Fibroblast of lung (primary cell): ENCODE measurements at regions not wholly inside any gene's neighbourhood (a gene's known extent, or its start where the extent isn't known, plus 50 kb on each side); places are given as distances from the start of the nearest gene placed in this dataset.

Experiments used
- EZH2 ChIP-seq: IDR thresholded peaks from 2 replicates; pipeline ENCODE4 v1.5.1; 2012; ENCODE audit warnings: low read length, control low read depth, mild to moderate bottlenecking; ENCODE audit errors: missing control alignments
- TF ChIP-seq, protein P1 (sequence below), 2 donors: IDR thresholded peaks in 1 of 2; conservative IDR thresholded peaks in 1 of 2; 1 replicate in 1 of 2; 2 replicates in 1 of 2; pipeline ENCODE4 v1.5.1; 2011 to 2012; ENCODE audit warnings: low read length in 2 of 2, control low read depth in 1 of 2, inconsistent platforms in 1 of 2, low read depth in 1 of 2, mild to moderate bottlenecking in 1 of 2

DNA sequence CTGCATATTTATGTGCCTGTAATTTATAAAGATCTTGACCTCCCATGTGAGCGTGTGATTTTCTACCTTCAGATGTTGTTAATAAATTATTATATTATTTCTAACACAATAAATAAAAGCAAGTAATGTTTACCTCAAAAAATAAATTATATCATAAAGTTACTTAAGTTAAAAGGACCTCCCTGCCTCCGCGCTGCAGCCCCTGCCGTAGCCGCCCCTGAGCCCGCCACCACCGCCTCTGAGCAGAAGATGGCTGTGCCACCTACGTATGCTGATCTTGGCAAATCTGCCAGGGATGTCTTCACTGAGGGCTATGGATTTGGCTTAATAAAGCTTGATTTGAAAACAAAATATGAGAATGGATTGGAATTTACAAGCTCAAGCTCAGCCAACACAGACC lies 119.6 kb upstream of the BRWD3 start:
- TF ChIP-seq, protein P1, sequence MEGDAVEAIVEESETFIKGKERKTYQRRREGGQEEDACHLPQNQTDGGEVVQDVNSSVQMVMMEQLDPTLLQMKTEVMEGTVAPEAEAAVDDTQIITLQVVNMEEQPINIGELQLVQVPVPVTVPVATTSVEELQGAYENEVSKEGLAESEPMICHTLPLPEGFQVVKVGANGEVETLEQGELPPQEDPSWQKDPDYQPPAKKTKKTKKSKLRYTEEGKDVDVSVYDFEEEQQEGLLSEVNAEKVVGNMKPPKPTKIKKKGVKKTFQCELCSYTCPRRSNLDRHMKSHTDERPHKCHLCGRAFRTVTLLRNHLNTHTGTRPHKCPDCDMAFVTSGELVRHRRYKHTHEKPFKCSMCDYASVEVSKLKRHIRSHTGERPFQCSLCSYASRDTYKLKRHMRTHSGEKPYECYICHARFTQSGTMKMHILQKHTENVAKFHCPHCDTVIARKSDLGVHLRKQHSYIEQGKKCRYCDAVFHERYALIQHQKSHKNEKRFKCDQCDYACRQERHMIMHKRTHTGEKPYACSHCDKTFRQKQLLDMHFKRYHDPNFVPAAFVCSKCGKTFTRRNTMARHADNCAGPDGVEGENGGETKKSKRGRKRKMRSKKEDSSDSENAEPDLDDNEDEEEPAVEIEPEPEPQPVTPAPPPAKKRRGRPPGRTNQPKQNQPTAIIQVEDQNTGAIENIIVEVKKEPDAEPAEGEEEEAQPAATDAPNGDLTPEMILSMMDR (conservative IDR thresholded peaks at IDR 0.05 in 1 of 2, IDR thresholded peaks at IDR 0.05 in 1 of 2; ENCODE audit: low read depth in 1 of 2, low read length in 2 of 2), result no peak
- no peak for TF ChIP-seq EZH2
